NCI-H2107 (cell line): ENCODE measurements at regions not wholly inside any gene's neighbourhood (a gene's known extent, or its start where the extent isn't known, plus 50 kb on each side); places are given as distances from the start of the nearest gene placed in this dataset.
"Not testable (repeated sequence)": the region's sequence is repeated elsewhere in the genome, so short reads cannot be mapped to it uniquely, and the experiment has no call there.

Experiments used
- DNase-seq: peaks from one replicate; lab custom pipeline; 2025; lab: John Stamatoyannopoulos, UW

GRCh38 chr14:105888784-105889665, 362.6 kb downstream of the TMEM121 start:
- DNase-seq: no peak

DNA sequence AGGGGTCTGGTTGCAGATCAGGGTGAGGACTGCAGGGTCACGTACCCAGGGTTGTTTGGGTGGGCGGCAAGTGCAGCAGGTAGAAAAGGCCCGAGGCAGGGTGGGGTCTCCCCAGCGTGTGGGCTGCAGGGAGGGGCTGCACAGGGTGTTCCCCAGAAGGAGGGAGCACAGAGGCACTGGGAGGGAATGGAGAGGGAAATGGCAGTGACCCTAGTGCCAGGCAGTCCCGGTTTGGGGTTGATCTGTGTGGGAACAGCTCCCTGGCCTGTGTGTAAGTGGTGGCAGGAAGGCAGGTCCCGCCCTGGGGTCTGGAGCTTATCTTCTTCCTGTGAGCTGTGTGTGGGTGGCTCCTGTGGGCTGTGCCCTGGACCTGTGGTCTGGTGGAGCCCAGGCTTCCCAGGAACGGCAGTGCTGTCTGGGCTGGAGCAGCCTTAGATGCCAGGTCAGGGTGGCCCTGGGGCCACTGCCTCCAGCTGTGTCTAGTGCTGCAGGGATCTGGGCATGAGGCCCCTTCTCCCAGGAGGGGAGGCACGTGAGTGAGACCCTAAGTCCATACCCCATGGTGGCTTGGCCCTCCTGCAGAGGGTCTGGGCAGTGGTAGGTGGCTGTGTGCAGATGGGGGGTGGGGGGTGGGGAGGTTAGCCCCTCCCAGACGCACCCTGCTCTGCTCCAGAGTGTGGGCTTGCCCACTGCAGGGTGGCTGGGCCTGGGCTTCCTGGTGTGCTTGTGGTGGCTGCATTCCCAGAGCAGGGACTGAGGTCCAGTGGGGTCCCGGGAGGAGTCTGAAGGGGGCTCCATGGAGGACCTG, 363.5 kb downstream of the TMEM121 start:
- DNase-seq: no peak

- DNase-seq: no peak
Measured at GRCh38 chr14:105890474-105891220, 364.3 kb downstream of the TMEM121 start.

DNA sequence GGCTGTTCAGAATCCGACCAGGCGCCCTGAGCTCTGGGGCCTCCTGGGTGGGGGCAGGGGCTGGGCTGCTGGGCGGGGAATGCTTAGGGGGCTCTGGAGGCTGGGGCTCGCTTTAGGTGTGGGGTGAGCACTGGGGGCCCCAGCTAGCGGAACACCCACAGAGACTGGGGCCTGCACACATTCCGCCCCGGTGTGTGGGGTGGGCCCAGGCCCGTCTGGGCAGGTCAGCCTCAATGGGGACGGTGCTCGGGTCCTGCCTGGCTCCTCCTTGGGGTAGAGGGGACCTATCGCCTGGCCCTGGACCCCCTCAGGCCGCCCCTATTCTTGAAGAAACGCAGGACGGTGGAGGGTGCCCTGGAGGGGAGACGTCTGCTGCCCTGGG, 364.8 kb downstream of the TMEM121 start:
- no peak for DNase-seq

- no peak for DNase-seq
Measured at GRCh38 chr14:105891631-105892452, 365.5 kb downstream of the TMEM121 start.

DNA sequence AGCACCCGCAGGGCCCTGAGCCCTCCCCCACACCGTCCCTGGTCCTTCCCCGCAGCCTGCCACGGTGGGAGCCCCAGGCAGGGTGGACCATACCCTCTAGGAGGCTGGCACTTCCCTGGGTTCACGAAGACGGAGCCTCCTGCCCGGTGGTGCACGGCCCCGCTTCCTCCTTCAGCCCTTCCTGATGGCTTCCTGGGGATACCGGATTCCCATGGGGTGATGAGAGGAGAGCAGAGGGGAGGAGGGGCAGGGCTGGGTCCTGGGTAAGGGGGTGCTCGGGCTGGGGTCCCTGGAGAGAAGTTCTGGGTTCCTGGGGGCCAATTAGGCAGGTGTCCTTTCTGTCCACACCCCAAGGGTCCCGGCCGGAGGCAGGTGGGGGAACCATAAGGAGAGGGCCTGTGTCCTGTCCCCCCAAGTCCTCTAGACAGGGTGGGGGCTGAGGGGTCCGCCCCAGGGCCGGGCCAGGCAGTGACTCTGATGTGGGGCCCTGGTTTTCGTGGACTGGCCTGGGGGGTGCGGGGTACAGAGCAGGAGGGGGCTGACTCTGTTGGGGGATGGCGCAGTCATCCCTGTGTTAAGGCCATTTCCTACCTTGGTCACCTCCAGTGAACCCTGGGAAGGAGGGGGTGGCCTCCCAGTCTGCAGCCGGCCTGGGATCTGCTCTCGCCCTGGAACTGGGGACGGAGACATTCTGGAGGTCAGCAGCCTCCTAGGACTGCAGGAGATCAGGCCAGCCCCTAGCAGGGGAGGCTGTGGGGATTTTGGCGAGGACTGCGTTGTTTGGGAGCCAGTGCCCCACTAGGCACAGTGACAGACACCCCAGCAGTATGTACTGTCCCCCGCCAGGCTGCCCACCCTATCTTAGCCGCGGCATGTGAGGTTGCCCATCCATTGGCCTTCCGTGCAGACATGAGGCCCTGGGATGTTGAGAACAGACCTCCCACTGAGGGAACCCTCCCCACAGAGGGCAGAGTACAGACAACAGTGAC, 366.4 kb downstream of the TMEM121 start:
- DNase-seq: not testable (repeated sequence)

GRCh38 chr14:105893686-105894085, 367.3 kb downstream of the TMEM121 start:
- not testable (repeated sequence) for DNase-seq

GRCh38 chr14:105894125-105894977, 368.0 kb downstream of the TMEM121 start:
- no peak for DNase-seq

- no peak for DNase-seq
Measured at GRCh38 chr14:105894978-105895881, 368.8 kb downstream of the TMEM121 start.

GRCh38 chr14:105896206-105896605, 369.8 kb downstream of the TMEM121 start:
- not testable (repeated sequence) for DNase-seq

- not testable (repeated sequence) for DNase-seq
Measured at GRCh38 chr14:105896961-105897724, 370.8 kb downstream of the TMEM121 start.

DNA sequence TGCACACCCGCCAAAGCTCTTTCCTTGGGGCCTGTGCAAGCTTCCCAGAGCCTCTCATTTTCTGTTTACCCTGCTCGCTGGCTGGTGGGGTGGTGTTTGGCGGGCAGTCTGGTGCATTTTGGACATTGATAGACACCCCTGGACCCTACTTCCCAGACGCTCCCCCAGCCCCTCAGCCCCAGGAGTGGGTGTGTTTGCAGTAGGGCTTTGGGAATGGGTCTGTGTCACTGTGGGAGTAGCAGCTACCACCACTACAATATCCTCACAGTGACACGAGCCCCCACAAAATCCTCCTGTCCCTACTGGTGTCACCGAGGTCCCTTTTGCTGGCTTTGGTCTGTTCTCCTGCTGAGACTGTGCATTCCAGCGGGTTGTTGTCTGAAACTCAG, 371.3 kb downstream of the TMEM121 start:
- no peak for DNase-seq

DNA sequence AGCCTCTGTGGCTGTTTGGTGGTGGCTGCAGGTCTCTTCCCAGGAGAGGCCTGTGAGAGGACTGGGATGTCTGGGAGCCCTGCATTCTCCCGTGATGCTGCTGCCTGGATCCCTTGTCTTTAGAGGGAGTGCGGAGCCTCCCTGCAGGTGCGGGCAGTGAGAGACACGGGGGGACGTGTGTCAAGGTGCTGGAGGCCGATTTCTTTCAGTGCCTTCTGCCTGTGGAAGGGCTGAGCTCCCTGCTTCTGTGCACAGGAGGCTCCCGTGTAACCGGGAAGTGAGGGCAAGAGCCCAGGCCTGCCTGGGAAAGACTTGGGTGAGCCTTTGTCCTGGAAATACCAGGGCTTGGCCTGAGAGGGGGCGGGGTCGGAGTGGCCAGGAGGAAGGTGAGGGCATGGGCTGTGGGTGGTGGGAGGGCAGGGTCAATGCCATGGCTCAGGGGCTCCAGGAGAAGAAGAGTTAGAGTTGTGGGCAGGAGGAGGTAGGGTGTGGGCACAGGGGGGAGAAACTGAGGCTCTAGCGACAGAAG, 372.2 kb downstream of the TMEM121 start:
- no peak for DNase-seq

GRCh38 chr14:105899071-105899641, 372.8 kb downstream of the TMEM121 start:
- no peak for DNase-seq

DNA sequence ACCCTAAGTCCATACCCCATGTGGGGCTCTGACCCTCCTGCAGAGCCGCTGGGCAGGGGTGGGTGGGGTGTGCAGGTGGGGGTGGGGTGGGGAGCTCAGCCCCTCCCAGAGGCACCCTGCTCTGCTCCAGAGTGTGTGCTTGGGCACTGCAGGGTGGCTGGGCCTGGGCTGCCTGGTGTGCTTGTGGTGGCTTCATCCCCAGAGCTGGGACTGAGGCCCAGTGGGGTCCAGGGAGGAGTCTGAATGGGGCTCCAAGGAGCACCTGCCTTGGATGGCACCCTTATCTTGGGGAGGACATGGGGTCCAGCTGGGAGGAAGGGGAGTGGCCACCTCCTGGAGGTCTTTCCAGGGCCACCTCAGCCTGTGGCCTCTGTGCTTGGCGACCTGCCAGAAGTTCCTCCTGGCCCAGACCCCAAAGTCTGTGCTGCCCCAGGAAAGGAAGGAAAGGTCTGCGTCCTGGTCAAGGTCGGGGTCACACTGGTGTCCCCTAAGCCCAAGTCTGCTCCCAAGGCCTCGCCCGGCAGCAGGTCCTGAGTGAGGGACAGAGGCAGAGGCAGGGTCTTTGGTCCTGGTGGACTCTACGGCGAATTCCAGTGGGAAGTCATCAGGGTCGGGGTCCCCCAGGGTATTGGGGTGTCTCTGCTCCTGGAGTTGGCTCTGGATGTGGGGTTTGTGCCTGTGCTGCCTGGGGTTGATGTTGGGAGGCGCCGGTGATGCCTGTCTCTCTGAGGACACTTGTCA, 373.4 kb downstream of the TMEM121 start:
- no peak for DNase-seq
